ENCODE measurements at regions not wholly inside any gene's neighbourhood (a gene's known extent, or its start where the extent isn't known, plus 50 kb on each side); places are given as distances from the start of the nearest gene placed in this dataset.

GRCh38 chr2:15116830-15117229 lies 444.3 kb downstream of the NBAS start:
- Histone ChIP-seq H3K9ac (replicated peaks in 1 of 4; ENCODE audit: extremely low read depth in 1 of 4, low read depth in 3 of 4, low read length in 3 of 4) (no peak overlapping the region), H3K4me1 (replicated peaks in 1 of 4; ENCODE audit: control insufficient read depth in 3 of 4, insufficient read depth in 4 of 4, low read length in 3 of 4) (peaks cover 0 to 13% (median 5%) of the 10 kb centered on the region in 4 experiments; a peak in 6 of 7 replicates), H3K27me3 (replicated peaks in 1 of 4; ENCODE audit: control insufficient read depth in 3 of 4, extremely low read depth in 1 of 4, insufficient read depth in 3 of 4, low read length in 3 of 4) (no peaks in the 10 kb centered on the region), H4K8ac (ENCODE audit: extremely low read depth, insufficient read depth, low read length) (no peak overlapping the region), H2AK5ac (ENCODE audit: low read depth, low read length) (no peak overlapping the region), H3K36me3 (ENCODE audit: control insufficient read depth in 2 of 4, insufficient read depth in 4 of 4, low read length in 3 of 4) (no peaks in the 10 kb centered on the region; a peak in 1 of 8 replicates), H2BK20ac (ENCODE audit: low read length) (no peak overlapping the region), H3K23me2 (ENCODE audit: low read depth, low read length) (no peaks in the 10 kb centered on the region; the same call in 1 of the 2 replicates), H4K5ac (ENCODE audit: insufficient read length, low read depth, low read length) (no peak overlapping the region), H3K79me1 (ENCODE audit: low read depth, low read length) (no peaks in the 10 kb centered on the region), H4K91ac (replicated peaks; ENCODE audit: insufficient read length, low read length) (no peak overlapping the region), H3K23ac (ENCODE audit: insufficient read length) (no peak overlapping the region), H2BK120ac (replicated peaks; ENCODE audit: low read depth, low read length) (no peak overlapping the region), H2AFZ (ENCODE audit: low read length) (no peak overlapping the region), H3K27ac (ENCODE audit: low read depth, low read length) (no peak overlapping the region), H3K14ac (ENCODE audit: insufficient read length) (no peak overlapping the region), H2BK5ac (ENCODE audit: low read depth, low read length) (no peak overlapping the region; the same call in 1 of the 2 replicates), H3K4me3 (ENCODE audit: extremely low read depth in 1 of 4, insufficient read depth in 2 of 4, low read depth in 3 of 4, low read length in 4 of 4) (no peak overlapping the region), H3K18ac (ENCODE audit: extremely low read depth, low read length) (no peak overlapping the region), H3K56ac (replicated peaks; ENCODE audit: insufficient read length, low read depth, low read length) (no peak overlapping the region), H2BK12ac (ENCODE audit: low read depth, low read length) (peak overlapping the region; percentile 35; the same call in 1 of the 2 replicates), H3K9me3 (ENCODE audit: insufficient read depth in 2 of 2, low read depth in 1 of 2, low read length in 1 of 2) (peaks cover 3 to 9% of the 10 kb centered on the region in 2 experiments; a peak in 2 of 4 replicates), H2BK15ac (ENCODE audit: low read length) (no peak overlapping the region), H3K4me2 (ENCODE audit: insufficient read depth in 1 of 2, low read depth in 2 of 2, low read length in 2 of 2) (no peak overlapping the region), H3K4ac (replicated peaks; ENCODE audit: insufficient read length, low read depth, low read length) (no peak overlapping the region), H3K79me2 (ENCODE audit: control insufficient read depth in 1 of 2, insufficient read depth in 2 of 2, low read length in 2 of 2) (no peaks in the 10 kb centered on the region), H4K20me1 (replicated peaks in 1 of 2; ENCODE audit: control insufficient read depth in 1 of 2, insufficient read depth in 2 of 2, low read length in 2 of 2) (no peaks in the 10 kb centered on the region)
- CTCF ChIA-PET (ENCODE audit: partially characterized antibody): interaction anchor here (1.7 to 1.9 kb wide), 2 partner anchors 30 to 68 kb away, joined by 4 to 5 read pairs; no protein-coding TSS in a partner anchor
- POLR2A ChIA-PET (ENCODE audit: partially characterized antibody): no interaction called here
- WGBS, 2 experiments (ENCODE audit: extremely low coverage in 1 of 2, insufficient coverage in 1 of 2, insufficient read length in 1 of 2, insufficient replicate concordance in 2 of 2, low coverage in 1 of 2, low lambda C conversion rate in 2 of 2, missing lambda C conversion rate in 1 of 2): 100% methylated on average over 6 of the region's 6 CpGs; no CpG with 5 or more reads in 1 of the 2 experiments
- FAIRE-seq (no peak), DNase-seq (ENCODE audit: low read depth in 1 of 2, low spot score in 2 of 2) (no peak)
- no peak for TF ChIP-seq GTF2F1 (IDR thresholded peaks at IDR 0.05; ENCODE audit: borderline replicate concordance, low read depth, low read length)
- no peak for TF ChIP-seq POLR2AphosphoS5 (IDR thresholded peaks at IDR 0.05; ENCODE audit: low read depth, low read length)
- TF ChIP-seq JUN (IDR thresholded peaks at IDR 0.05; ENCODE audit: low read depth, low read length): no peak
- no peak for TF ChIP-seq KDM5A (IDR thresholded peaks at IDR 0.05; ENCODE audit: low read length)
- no peak for TF ChIP-seq KDM1A (IDR thresholded peaks at IDR 0.05; ENCODE audit: borderline replicate concordance, low read length)
- no peak for TF ChIP-seq EGR1 (IDR thresholded peaks at IDR 0.05; ENCODE audit: borderline replicate concordance, low read depth, low read length)
- no peak for TF ChIP-seq SAP30 (IDR thresholded peaks at IDR 0.05; ENCODE audit: insufficient read depth, insufficient replicate concordance, low read length)
- no peak for TF ChIP-seq GABPA (IDR thresholded peaks at IDR 0.05; ENCODE audit: borderline replicate concordance, insufficient read depth, low read length)
- TF ChIP-seq ASH2L (IDR thresholded peaks at IDR 0.05; ENCODE audit: low read length): no peak
- TF ChIP-seq TAF1 (IDR thresholded peaks at IDR 0.05; ENCODE audit: low read depth, low read length): no peak
- TF ChIP-seq NANOG (IDR thresholded peaks at IDR 0.05; ENCODE audit: insufficient read depth, low read depth, low read length, poor library complexity, severe bottlenecking): no peak
- TF ChIP-seq EZH2 (IDR thresholded peaks at IDR 0.05; ENCODE audit: low read depth, low read length, severe bottlenecking): no peak
- no peak for TF ChIP-seq JUND (IDR thresholded peaks at IDR 0.05; ENCODE audit: low read length)
